ENCODE measurements at regions not wholly inside any gene's neighbourhood (a gene's known extent, or its start where the extent isn't known, plus 50 kb on each side); places are given as distances from the start of the nearest gene placed in this dataset.
"Not testable (repeated sequence)": the region's sequence is repeated elsewhere in the genome, so short reads cannot be mapped to it uniquely, and the experiment has no call there.

- H3K4me3 ChIP-seq (ENCODE audit: low read depth, low read length), result not testable (repeated sequence)
Measured at GRCh38 chr17:27365329-27365945, 71.5 kb downstream of the WSB1 start.

DNA sequence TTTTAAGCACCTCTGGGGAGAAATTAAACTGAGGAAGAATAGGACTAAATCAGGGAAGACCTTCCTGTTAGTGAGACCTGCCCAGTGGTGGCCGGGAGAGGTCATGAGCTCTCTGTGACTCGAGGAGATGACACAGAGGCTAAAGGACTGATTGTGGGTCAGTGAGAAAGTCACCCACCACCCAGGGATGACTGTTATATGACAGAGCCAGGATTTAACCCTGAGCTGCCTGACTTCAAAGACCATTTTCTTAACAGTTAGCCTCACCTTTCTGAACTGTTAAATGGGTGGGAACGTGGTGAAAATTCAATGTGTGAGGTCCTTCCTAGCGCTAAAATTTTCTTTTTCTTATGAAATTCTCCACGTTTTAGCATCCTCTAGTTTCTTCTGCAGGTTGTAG lies 72.5 kb downstream of the WSB1 start:
- H3K4me3 ChIP-seq (ENCODE audit: low read depth, low read length), result no peak overlapping the region
- no peak for TF ChIP-seq CTCF (IDR thresholded peaks at IDR 0.05; ENCODE audit: low read depth, low read length)

DNA sequence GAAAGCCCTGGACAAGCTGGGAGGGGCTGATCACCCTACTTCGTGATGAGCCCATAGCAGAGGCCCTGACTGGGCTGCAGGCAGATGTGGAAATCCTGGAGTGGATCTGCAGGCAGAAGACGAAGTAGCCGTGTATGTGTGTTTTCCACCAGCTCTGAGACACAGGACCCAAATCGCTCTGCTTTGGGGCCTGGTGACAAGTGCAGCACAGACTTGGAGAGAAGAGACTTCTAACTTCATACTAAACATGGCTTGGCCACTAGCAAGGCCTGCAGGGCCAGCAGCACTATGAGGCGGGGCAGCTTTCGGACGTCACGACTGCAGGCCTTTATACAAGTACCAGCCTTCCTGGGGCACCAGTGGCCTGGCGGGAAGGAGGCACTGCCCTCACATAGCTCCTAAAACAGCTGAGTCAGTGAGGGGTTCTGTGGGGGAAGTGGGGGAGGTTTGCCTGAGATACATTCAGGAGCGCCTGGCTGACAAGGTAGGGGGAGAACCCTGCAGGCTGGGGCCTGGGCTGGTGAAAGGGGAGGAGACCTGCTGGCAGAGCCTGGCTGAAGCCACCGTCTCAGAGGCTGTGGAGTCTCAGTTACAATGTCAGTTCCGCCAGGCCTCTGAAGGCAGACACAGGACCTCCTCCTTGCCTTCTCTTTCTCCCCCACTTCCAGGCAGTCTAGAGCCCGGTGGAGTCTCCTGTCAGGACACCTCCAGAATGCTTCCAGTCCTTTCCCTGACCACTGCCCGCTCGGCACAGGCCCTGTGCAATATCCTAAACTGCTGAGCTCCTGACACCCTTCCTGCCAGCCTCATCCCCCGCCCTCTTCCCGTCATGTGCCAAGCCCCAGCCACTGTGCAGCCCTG lies 73.4 kb downstream of the WSB1 start:
- TF ChIP-seq CTCF (IDR thresholded peaks at IDR 0.05; ENCODE audit: low read depth, low read length), result no peak
- H3K4me3 ChIP-seq (ENCODE audit: low read depth, low read length), result no peak overlapping the region

- H3K4me3 ChIP-seq (ENCODE audit: low read depth, low read length), result no peak overlapping the region
- no peak for TF ChIP-seq CTCF (IDR thresholded peaks at IDR 0.05; ENCODE audit: low read depth, low read length)
Measured at GRCh38 chr17:27368151-27368795, 74.4 kb downstream of the WSB1 start.

- no peak for TF ChIP-seq CTCF (IDR thresholded peaks at IDR 0.05; ENCODE audit: low read depth, low read length)
- H3K4me3 ChIP-seq (ENCODE audit: low read depth, low read length), result no peak overlapping the region
Measured at GRCh38 chr17:27368980-27369379, 75.1 kb downstream of the WSB1 start.

GRCh38 chr17:27370776-27371175 lies 76.9 kb downstream of the WSB1 start:
- no peak overlapping the region for H3K4me3 ChIP-seq (ENCODE audit: low read depth, low read length)
- TF ChIP-seq CTCF (IDR thresholded peaks at IDR 0.05; ENCODE audit: low read depth, low read length), result no peak

DNA sequence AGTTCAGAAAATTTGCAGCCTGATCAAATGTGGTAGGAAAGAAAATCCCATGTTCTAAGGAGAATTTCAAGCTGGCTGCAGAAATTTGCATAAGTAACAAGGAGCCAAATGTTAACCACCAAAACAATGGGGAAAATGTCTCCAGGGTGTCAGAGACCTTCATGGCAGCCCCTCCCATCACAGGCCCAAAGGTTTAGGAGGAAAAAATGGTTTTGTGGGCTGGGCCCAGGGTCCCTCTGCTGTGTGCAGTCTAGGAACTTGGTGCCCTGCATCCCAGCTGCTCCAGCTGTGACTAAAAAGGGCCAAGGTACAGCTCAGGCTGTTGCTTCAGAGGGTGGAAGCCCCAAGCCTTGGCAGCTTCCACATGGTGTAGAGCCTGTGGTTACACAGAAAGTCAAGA lies 79.8 kb downstream of the WSB1 start:
- H3K4me3 ChIP-seq (ENCODE audit: low read depth, low read length), result not testable (repeated sequence)

Measured in WI38 (cell line).